ENCODE measurements at regions not wholly inside any gene's neighbourhood (a gene's known extent, or its start where the extent isn't known, plus 50 kb on each side); places are given as distances from the start of the nearest gene placed in this dataset.

GRCh38 chr3:86744051-86744450 is 246.9 kb downstream of the VGLL3 start:
- TF ChIP-seq CTCF (IDR thresholded peaks at IDR 0.05) (no peak), POLR2AphosphoS5 (IDR thresholded peaks at IDR 0.05) (no peak)
